ENCODE measurements at regions not wholly inside any gene's neighbourhood (a gene's known extent, or its start where the extent isn't known, plus 50 kb on each side); places are given as distances from the start of the nearest gene placed in this dataset.
"Not testable (repeated sequence)": the region's sequence is repeated elsewhere in the genome, so short reads cannot be mapped to it uniquely, and the experiment has no call there.

GRCh38 chr16:48075398-48075797, 80.4 kb downstream of the ABCC12 start:
- Histone ChIP-seq H3K9me2 (replicated peaks; ENCODE audit: insufficient read depth, low read length) (no peaks in the 10 kb centered on the region), H3K79me2 (ENCODE audit: low read length) (no peaks in the 10 kb centered on the region), H4K20me1 (ENCODE audit: insufficient read depth, low read depth, low read length) (no peaks in the 10 kb centered on the region), H3K27ac (ENCODE audit: low read length) (no peak overlapping the region), H3K36me3 (ENCODE audit: insufficient read depth, low read length) (no peaks in the 10 kb centered on the region), H3K27me3 (ENCODE audit: low read length) (no peaks in the 10 kb centered on the region), H3K4me2 (ENCODE audit: low read depth, low read length, poor library complexity, severe bottlenecking) (no peak overlapping the region), H3K4me3 (ENCODE audit: low read length) (no peak overlapping the region), H3K4me1 (ENCODE audit: low read length) (peaks cover 21% of the 10 kb centered on the region), H3K9ac (ENCODE audit: low read length) (no peak overlapping the region), H2AFZ (ENCODE audit: low read length) (no peak overlapping the region), H3K9me3 (ENCODE audit: low read length) (no peaks in the 10 kb centered on the region)
- DNase-seq = no peak

GRCh38 chr16:48067388-48067787, 88.4 kb downstream of the ABCC12 start:
- no peak for DNase-seq
- Histone ChIP-seq H3K27me3 (ENCODE audit: low read length) (peaks cover 5% of the 10 kb centered on the region; the same call in 1 of the 2 replicates), H3K9me3 (ENCODE audit: low read length) (no peaks in the 10 kb centered on the region), H3K36me3 (ENCODE audit: insufficient read depth, low read length) (peaks cover 5% of the 10 kb centered on the region; the same call in 1 of the 2 replicates), H3K4me1 (ENCODE audit: low read length) (peaks cover 1% of the 10 kb centered on the region), H3K79me2 (ENCODE audit: low read length) (no peaks in the 10 kb centered on the region), H3K4me3 (ENCODE audit: low read length) (no peak overlapping the region), H3K9ac (ENCODE audit: low read length) (no peak overlapping the region), H3K9me2 (replicated peaks; ENCODE audit: insufficient read depth, low read length) (no peaks in the 10 kb centered on the region), H2AFZ (ENCODE audit: low read length) (no peak overlapping the region), H4K20me1 (ENCODE audit: insufficient read depth, low read depth, low read length) (no peaks in the 10 kb centered on the region), H3K4me2 (ENCODE audit: low read depth, low read length, poor library complexity, severe bottlenecking) (no peak overlapping the region), H3K27ac (ENCODE audit: low read length) (no peak overlapping the region)

GRCh38 chr16:48064971-48065370, 90.8 kb downstream of the ABCC12 start:
- Histone ChIP-seq H3K9me3 (ENCODE audit: low read length) (no peaks in the 10 kb centered on the region), H2AFZ (ENCODE audit: low read length) (no peak overlapping the region), H3K9ac (ENCODE audit: low read length) (no peak overlapping the region), H3K27ac (ENCODE audit: low read length) (no peak overlapping the region), H3K4me3 (ENCODE audit: low read length) (no peak overlapping the region), H3K4me2 (ENCODE audit: low read depth, low read length, poor library complexity, severe bottlenecking) (no peak overlapping the region), H3K36me3 (ENCODE audit: insufficient read depth, low read length) (peaks cover 5% of the 10 kb centered on the region; the same call in 1 of the 2 replicates), H3K4me1 (ENCODE audit: low read length) (peaks cover 3% of the 10 kb centered on the region; the same call in 1 of the 2 replicates), H4K20me1 (ENCODE audit: insufficient read depth, low read depth, low read length) (no peaks in the 10 kb centered on the region), H3K79me2 (ENCODE audit: low read length) (no peaks in the 10 kb centered on the region), H3K27me3 (ENCODE audit: low read length) (peaks cover 5% of the 10 kb centered on the region; the same call in 1 of the 2 replicates), H3K9me2 (replicated peaks; ENCODE audit: insufficient read depth, low read length) (no peaks in the 10 kb centered on the region)
- DNase-seq = no peak

- Histone ChIP-seq H3K27me3 (ENCODE audit: low read length) (peaks cover 5% of the 10 kb centered on the region; the same call in 1 of the 2 replicates), H3K9me2 (replicated peaks; ENCODE audit: insufficient read depth, low read length) (no peaks in the 10 kb centered on the region), H4K20me1 (ENCODE audit: insufficient read depth, low read depth, low read length) (no peaks in the 10 kb centered on the region), H3K4me1 (ENCODE audit: low read length) (peaks cover 3% of the 10 kb centered on the region; the same call in 1 of the 2 replicates), H3K36me3 (ENCODE audit: insufficient read depth, low read length) (peaks cover 5% of the 10 kb centered on the region; the same call in 1 of the 2 replicates), H3K9me3 (ENCODE audit: low read length) (no peaks in the 10 kb centered on the region), H3K79me2 (ENCODE audit: low read length) (no peaks in the 10 kb centered on the region), H3K27ac (ENCODE audit: low read length) (no peak overlapping the region), H3K4me2 (ENCODE audit: low read depth, low read length, poor library complexity, severe bottlenecking) (no peak overlapping the region), H3K4me3 (ENCODE audit: low read length) (no peak overlapping the region), H3K9ac (ENCODE audit: low read length) (no peak overlapping the region), H2AFZ (ENCODE audit: low read length) (no peak overlapping the region)
- no peak for DNase-seq
These were observed 93.1 kb downstream of the ABCC12 start for GRCh38 chr16:48062681-48063080.

- Histone ChIP-seq H3K4me1 (ENCODE audit: low read length) (peaks cover 25% of the 10 kb centered on the region), H4K20me1 (ENCODE audit: insufficient read depth, low read depth, low read length) (no peaks in the 10 kb centered on the region), H3K4me3 (ENCODE audit: low read length) (no peak overlapping the region), H3K9me2 (replicated peaks; ENCODE audit: insufficient read depth, low read length) (no peaks in the 10 kb centered on the region), H3K4me2 (ENCODE audit: low read depth, low read length, poor library complexity, severe bottlenecking) (no peak overlapping the region), H3K9me3 (ENCODE audit: low read length) (no peaks in the 10 kb centered on the region), H3K27me3 (ENCODE audit: low read length) (peaks cover 5% of the 10 kb centered on the region; the same call in 1 of the 2 replicates), H3K79me2 (ENCODE audit: low read length) (no peaks in the 10 kb centered on the region), H2AFZ (ENCODE audit: low read length) (no peak overlapping the region), H3K9ac (ENCODE audit: low read length) (no peak overlapping the region), H3K36me3 (ENCODE audit: insufficient read depth, low read length) (peaks cover 5% of the 10 kb centered on the region; the same call in 1 of the 2 replicates), H3K27ac (ENCODE audit: low read length) (no peak overlapping the region)
- no peak for DNase-seq
These were observed 95.9 kb downstream of the ABCC12 start for GRCh38 chr16:48059936-48060335.

GRCh38 chr16:48059190-48059589, 96.6 kb downstream of the ABCC12 start:
- not testable (repeated sequence) for H3K9me2 ChIP-seq (replicated peaks; ENCODE audit: insufficient read depth, low read length); H3K27ac ChIP-seq (ENCODE audit: low read length); H3K4me3 ChIP-seq (ENCODE audit: low read length); H3K9me3 ChIP-seq (ENCODE audit: low read length); H2AFZ ChIP-seq (ENCODE audit: low read length); DNase-seq; H3K27me3 ChIP-seq (ENCODE audit: low read length); H4K20me1 ChIP-seq (ENCODE audit: insufficient read depth, low read depth, low read length); H3K36me3 ChIP-seq (ENCODE audit: insufficient read depth, low read length); H3K79me2 ChIP-seq (ENCODE audit: low read length); H3K4me2 ChIP-seq (ENCODE audit: low read depth, low read length, poor library complexity, severe bottlenecking); H3K9ac ChIP-seq (ENCODE audit: low read length)
- H3K4me1 ChIP-seq (ENCODE audit: low read length) = peaks cover 32% of the 10 kb centered on the region

GRCh38 chr16:48057048-48057447, 98.7 kb downstream of the ABCC12 start:
- Histone ChIP-seq H3K9ac (ENCODE audit: low read length) (no peak overlapping the region), H3K27ac (ENCODE audit: low read length) (no peak overlapping the region), H3K4me1 (ENCODE audit: low read length) (peaks cover 51% of the 10 kb centered on the region), H2AFZ (ENCODE audit: low read length) (peak overlapping the region; percentile 80), H3K79me2 (ENCODE audit: low read length) (no peaks in the 10 kb centered on the region), H3K27me3 (ENCODE audit: low read length) (no peaks in the 10 kb centered on the region), H4K20me1 (ENCODE audit: insufficient read depth, low read depth, low read length) (no peaks in the 10 kb centered on the region), H3K9me2 (replicated peaks; ENCODE audit: insufficient read depth, low read length) (no peaks in the 10 kb centered on the region), H3K9me3 (ENCODE audit: low read length) (no peaks in the 10 kb centered on the region), H3K36me3 (ENCODE audit: insufficient read depth, low read length) (no peaks in the 10 kb centered on the region), H3K4me2 (ENCODE audit: low read depth, low read length, poor library complexity, severe bottlenecking) (peak overlapping the region; percentile 29), H3K4me3 (ENCODE audit: low read length) (no peak overlapping the region)
- DNase-seq = peak; percentile 58

- no peaks in the 10 kb centered on the region for H3K9me2 ChIP-seq (replicated peaks; ENCODE audit: insufficient read depth, low read length)
- 0 out of 2 replicates have a peak overlapping the region, but pooled peaks have one; percentile 19 for H3K4me3 ChIP-seq (ENCODE audit: low read length)
- H3K4me2 ChIP-seq (ENCODE audit: low read depth, low read length, poor library complexity, severe bottlenecking) = peak overlapping the region; percentile 50
- no peaks in the 10 kb centered on the region for H3K36me3 ChIP-seq (ENCODE audit: insufficient read depth, low read length)
- DNase-seq = peak; percentile 93
- no peaks in the 10 kb centered on the region for H3K79me2 ChIP-seq (ENCODE audit: low read length)
- H4K20me1 ChIP-seq (ENCODE audit: insufficient read depth, low read depth, low read length) = no peaks in the 10 kb centered on the region
- H3K27me3 ChIP-seq (ENCODE audit: low read length) = no peaks in the 10 kb centered on the region
- peak overlapping the region; percentile 83 for H3K27ac ChIP-seq (ENCODE audit: low read length)
- peak overlapping the region; percentile 49 for H3K9ac ChIP-seq (ENCODE audit: low read length)
- no peaks in the 10 kb centered on the region for H3K9me3 ChIP-seq (ENCODE audit: low read length)
- H3K4me1 ChIP-seq (ENCODE audit: low read length) = peaks cover 71% of the 10 kb centered on the region
- peak overlapping the region; percentile 39; the same call in 1 of the 2 replicates for H2AFZ ChIP-seq (ENCODE audit: low read length)
These were observed 100.8 kb downstream of the ABCC12 start for GRCh38 chr16:48054881-48055601.

Data from Karpas-422 (cell line).